VCaP (cell line): ENCODE measurements at regions not wholly inside any gene's neighbourhood (a gene's known extent, or its start where the extent isn't known, plus 50 kb on each side); places are given as distances from the start of the nearest gene placed in this dataset.

Experiments
- H3K27ac ChIP-seq: fragments of 450-650 bp; 2 replicates; pipeline ENCODE4 v1.5.1; 2017
- CTCF ChIP-seq: fragments of 450-650 bp; conservative IDR thresholded peaks from 2 replicates; pipeline ENCODE4 v1.5.1; 2017; ENCODE audit warnings: mild to moderate bottlenecking, moderate library complexity

- H3K27ac ChIP-seq = no peak overlapping the region
- no peak for TF ChIP-seq CTCF
These were observed 139.3 kb upstream of the VCX2 start for GRCh38 chrX:8310409-8310808.

DNA sequence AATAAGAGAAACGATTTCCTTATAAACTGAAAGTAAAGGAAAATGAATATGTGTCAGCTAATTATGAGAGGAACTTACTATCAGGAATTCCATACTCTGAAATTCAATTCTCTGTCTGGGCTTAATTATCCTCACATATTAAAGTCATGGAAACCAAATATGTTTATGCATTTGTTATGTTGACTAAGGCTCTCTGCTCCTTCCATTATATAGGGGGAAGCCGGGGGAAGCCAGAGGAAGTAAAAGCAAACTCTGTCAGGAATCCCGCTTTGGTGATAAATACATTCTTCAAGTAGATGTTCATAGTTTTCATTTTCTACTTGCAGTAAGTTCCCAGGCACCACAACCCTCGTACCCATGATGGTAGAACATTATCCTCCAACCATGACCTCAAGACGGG is 142.8 kb upstream of the VCX2 start:
- no peak for TF ChIP-seq CTCF
- no peak overlapping the region for H3K27ac ChIP-seq

DNA sequence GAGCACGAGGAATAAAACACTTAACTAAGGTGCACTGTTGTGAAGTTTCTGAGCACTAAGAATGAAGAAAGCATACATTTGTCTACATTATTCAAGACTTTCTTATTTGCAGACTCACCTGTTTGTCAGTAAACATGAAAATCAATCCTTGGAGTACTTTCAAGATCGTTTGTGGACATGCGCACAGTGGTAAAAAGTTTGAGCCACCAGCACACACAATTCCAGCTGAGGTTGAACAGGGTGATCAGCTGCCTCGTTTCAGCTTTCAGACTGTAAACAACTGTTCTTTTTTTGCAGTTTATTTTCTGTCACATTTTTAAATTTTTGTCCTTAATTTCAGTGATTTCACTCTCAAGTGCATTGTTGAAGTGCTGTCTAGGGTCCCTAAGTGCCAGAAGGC is 143.8 kb upstream of the VCX2 start:
- no peak overlapping the region for H3K27ac ChIP-seq
- TF ChIP-seq CTCF = no peak

GRCh38 chrX:8319359-8319758 is 145.3 kb upstream of the VCX3B start:
- TF ChIP-seq CTCF = no peak
- no peak overlapping the region for H3K27ac ChIP-seq

- no peak overlapping the region for H3K27ac ChIP-seq
- peak; percentile 28; the same call in 1 of the 2 replicates for TF ChIP-seq CTCF
These were observed 141.3 kb upstream of the VCX3B start for GRCh38 chrX:8323356-8323755.

GRCh38 chrX:8341814-8342590 is 122.6 kb upstream of the VCX3B start:
- no peak for TF ChIP-seq CTCF
- no peak overlapping the region for H3K27ac ChIP-seq

GRCh38 chrX:8345473-8345872 is 119.2 kb upstream of the VCX3B start:
- no peak overlapping the region for H3K27ac ChIP-seq
- no peak for TF ChIP-seq CTCF
